ENCODE measurements at regions not wholly inside any gene's neighbourhood (a gene's known extent, or its start where the extent isn't known, plus 50 kb on each side); places are given as distances from the start of the nearest gene placed in this dataset.

DNA sequence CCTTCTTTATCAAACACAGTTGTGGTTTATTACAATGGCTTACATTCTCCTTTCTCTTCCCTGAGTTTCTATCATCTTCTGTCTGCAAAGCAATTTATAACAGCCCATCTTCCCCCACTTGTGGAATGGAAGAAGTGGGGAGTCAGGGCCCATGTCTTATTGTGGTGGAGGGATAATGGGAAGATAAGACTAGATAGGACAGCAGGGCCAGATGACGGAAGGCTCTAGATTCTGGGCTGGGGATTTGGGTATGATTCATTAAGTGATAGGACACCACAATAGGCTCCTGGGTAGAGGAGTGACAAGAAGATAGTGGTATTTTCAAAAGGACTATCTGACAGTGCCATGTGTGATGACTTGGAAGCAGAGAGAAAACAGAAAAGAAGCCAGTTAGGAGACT is 450.6 kb downstream of the TTLL7 start:
- no peaks in the 10 kb centered on the region for H3K27me3 ChIP-seq
- no peaks in the 10 kb centered on the region for H3K36me3 ChIP-seq
- DNase-seq, result no peak
- TF ChIP-seq, protein P1, sequence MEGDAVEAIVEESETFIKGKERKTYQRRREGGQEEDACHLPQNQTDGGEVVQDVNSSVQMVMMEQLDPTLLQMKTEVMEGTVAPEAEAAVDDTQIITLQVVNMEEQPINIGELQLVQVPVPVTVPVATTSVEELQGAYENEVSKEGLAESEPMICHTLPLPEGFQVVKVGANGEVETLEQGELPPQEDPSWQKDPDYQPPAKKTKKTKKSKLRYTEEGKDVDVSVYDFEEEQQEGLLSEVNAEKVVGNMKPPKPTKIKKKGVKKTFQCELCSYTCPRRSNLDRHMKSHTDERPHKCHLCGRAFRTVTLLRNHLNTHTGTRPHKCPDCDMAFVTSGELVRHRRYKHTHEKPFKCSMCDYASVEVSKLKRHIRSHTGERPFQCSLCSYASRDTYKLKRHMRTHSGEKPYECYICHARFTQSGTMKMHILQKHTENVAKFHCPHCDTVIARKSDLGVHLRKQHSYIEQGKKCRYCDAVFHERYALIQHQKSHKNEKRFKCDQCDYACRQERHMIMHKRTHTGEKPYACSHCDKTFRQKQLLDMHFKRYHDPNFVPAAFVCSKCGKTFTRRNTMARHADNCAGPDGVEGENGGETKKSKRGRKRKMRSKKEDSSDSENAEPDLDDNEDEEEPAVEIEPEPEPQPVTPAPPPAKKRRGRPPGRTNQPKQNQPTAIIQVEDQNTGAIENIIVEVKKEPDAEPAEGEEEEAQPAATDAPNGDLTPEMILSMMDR (IDR thresholded peaks at IDR 0.05), result no peak
- 93 to 100% methylated on average over 1 of the region's 1 CpG for WGBS, 2 donors
- H3K4me1 ChIP-seq, result peaks cover 0 to 11% (median 0%) of the 10 kb centered on the region in 9 donors
- ATAC-seq, result no peak
- no peak overlapping the region for H3K27ac ChIP-seq
- intact Hi-C loops (cut with DNase I), result no loop called here
- H3K4me3 ChIP-seq, result no peak overlapping the region
- H3K9me3 ChIP-seq, result peaks cover 0 to 4% (median 0%) of the 10 kb centered on the region in 11 donors

DNA sequence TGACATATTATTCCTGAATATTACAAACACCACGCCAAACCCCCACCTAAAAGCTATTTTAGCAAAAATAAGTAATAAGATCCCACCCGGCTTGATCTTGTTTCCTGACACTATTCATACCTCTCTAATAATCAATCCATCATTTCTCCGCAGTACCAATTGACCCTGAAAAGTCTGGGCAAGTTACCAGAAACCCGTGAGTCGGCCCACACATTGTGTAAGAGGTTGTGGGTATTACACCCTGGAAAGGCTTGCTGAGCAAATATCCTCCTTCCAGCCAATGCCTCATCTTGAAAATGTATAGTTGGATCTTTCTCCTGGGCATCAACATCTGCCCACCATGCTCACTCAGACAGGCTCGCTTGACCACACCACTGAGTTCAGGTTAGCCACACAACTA is 451.0 kb downstream of the TTLL7 start:
- 95 to 98% methylated on average over 6 of the region's 6 CpGs for WGBS, 2 donors
- no peak for DNase-seq
- ATAC-seq, result no peak
- H3K9me3 ChIP-seq, result peaks cover 0 to 4% (median 0%) of the 10 kb centered on the region in 11 donors
- intact Hi-C loops (cut with DNase I), result no loop called here
- TF ChIP-seq, protein P1 (IDR thresholded peaks at IDR 0.05), result no peak
- no peak overlapping the region for H3K4me3 ChIP-seq
- H3K27me3 ChIP-seq, result no peaks in the 10 kb centered on the region
- no peaks in the 10 kb centered on the region for H3K36me3 ChIP-seq
- no peak overlapping the region for H3K27ac ChIP-seq
- peaks cover 0 to 12% (median 0%) of the 10 kb centered on the region in 9 donors for H3K4me1 ChIP-seq

DNA sequence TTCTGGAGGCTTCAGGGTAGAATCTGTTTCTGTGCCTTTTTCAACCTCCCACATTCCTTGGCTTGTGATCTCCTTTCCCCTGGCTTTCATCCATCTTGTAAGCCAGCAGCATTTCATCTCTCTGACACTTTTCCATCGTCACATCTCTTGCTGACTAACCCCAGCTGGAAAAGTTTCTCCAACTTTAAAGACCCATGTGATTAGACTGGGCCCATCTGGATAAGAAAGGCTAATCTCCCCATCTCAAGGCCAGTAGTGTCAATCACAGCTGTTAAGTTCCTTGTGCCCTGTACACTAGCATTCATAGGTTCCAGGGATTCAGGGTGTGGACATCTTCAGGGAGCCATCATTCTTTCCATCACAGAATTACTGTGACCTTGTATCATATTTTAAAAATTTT is 452.1 kb downstream of the TTLL7 start:
- peak in 1 of 8 donors; percentile 34 for ATAC-seq
- no peak overlapping the region for H3K27ac ChIP-seq

DNA sequence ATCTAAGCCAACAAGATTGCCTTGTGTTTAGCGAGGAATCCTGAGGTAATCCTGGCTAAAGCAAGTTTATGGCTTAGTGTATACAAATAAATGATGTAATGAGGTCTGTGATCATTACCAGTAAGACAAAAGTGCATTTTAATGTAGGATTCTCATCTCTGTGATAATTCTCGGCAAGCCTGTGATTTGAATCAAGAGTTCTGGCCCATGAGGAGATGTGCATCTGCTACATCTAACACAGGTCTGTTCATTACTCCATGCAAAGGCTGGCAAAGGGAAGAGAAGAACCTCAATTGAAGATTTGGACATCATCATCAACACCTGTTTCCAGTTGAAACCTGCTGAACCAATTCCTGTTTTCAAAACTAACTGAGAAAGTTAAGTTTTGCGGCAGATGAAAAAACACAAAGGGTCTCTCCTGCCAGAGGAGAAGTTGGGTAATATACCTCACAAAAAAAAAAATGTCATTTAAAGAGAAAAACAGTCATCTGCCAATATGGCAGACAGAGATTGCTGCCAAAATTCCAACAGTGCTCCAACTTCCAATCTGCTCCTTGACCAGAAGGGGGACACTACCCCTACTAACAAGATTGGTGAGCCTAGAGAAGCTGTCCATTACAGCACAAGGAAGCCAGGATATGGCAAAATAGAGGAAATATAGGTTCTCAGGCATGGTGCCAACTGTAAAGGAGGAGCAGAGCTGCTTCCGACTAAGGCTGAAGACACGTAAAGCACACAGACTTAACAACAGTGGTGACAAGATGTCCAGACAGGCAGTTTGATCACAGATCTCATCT is 453.7 kb downstream of the TTLL7 start:
- intact Hi-C loops (cut with DNase I), result no loop called here

More for the DNA sequence above, 452.1 kb downstream of the TTLL7 start:
- no peaks in the 10 kb centered on the region for H3K36me3 ChIP-seq
- H3K4me1 ChIP-seq, result peaks cover 0 to 16% (median 0%) of the 10 kb centered on the region in 9 donors
- intact Hi-C loops (cut with DNase I), result no loop called here
- H3K4me3 ChIP-seq, result no peak overlapping the region
- DNase-seq, result no peak
- no peaks in the 10 kb centered on the region for H3K27me3 ChIP-seq
- TF ChIP-seq, protein P1 (IDR thresholded peaks at IDR 0.05), result no peak
- WGBS, 2 donors, result 17 to 27% methylated on average over 1 of the region's 1 CpG
- H3K9me3 ChIP-seq, result peaks cover 0 to 4% (median 0%) of the 10 kb centered on the region in 11 donors

More for the DNA sequence above, 453.7 kb downstream of the TTLL7 start:
- TF ChIP-seq, protein P1 (IDR thresholded peaks at IDR 0.05), result no peak
- H3K4me3 ChIP-seq, result no peak overlapping the region
- DNase-seq (no peak), ATAC-seq (no peak)
- no peaks in the 10 kb centered on the region for H3K27me3 ChIP-seq
- H3K9me3 ChIP-seq, result peaks cover 0 to 4% (median 0%) of the 10 kb centered on the region in 11 donors
- no peaks in the 10 kb centered on the region for H3K36me3 ChIP-seq
- peaks cover 0 to 16% (median 0%) of the 10 kb centered on the region in 9 donors for H3K4me1 ChIP-seq
- no peak overlapping the region for H3K27ac ChIP-seq
- 84 to 87% methylated on average over 5 of the region's 5 CpGs for WGBS, 2 donors
